Endothelial cell (in vitro differentiated cells): ENCODE measurements at regions not wholly inside any gene's neighbourhood (a gene's known extent, or its start where the extent isn't known, plus 50 kb on each side); places are given as distances from the start of the nearest gene placed in this dataset.

Experiments used
- DNase-seq: peaks from one replicate; pipeline ENCODE4 v3.0.0; 2021; ENCODE audit warnings: low spot score
- H3K27ac Mint-ChIP-seq: one replicate; pipeline ENCODE4 v1.8.0; 2021; ENCODE audit warnings: mixed read lengths, inconsistent platforms; ENCODE audit not compliant: unreplicated experiment
- H3K27me3 Mint-ChIP-seq: one replicate; pipeline ENCODE4 v1.8.0; 2021; ENCODE audit warnings: mild to moderate bottlenecking, moderate library complexity, mixed read lengths, inconsistent platforms; ENCODE audit not compliant: unreplicated experiment
- H3K36me3 Mint-ChIP-seq: one replicate; pipeline ENCODE4 v1.8.0; 2021; ENCODE audit warnings: mild to moderate bottlenecking, low read depth, mixed read lengths, inconsistent platforms; ENCODE audit not compliant: unreplicated experiment
- H3K4me1 Mint-ChIP-seq: one replicate; pipeline ENCODE4 v1.8.0; 2021; ENCODE audit warnings: mild to moderate bottlenecking, mixed read lengths, inconsistent platforms; ENCODE audit not compliant: unreplicated experiment
- H3K4me3 Mint-ChIP-seq: one replicate; pipeline ENCODE4 v1.8.0; 2021; ENCODE audit warnings: mild to moderate bottlenecking, mixed read lengths, inconsistent platforms; ENCODE audit not compliant: unreplicated experiment
- H3K9me3 Mint-ChIP-seq: one replicate; pipeline ENCODE4 v1.8.0; 2021; ENCODE audit warnings: mixed read lengths, inconsistent platforms; ENCODE audit not compliant: unreplicated experiment
- CTCF ChIP-seq: fragments of 200-600 bp; sonication (generic); IDR thresholded peaks from one replicate; pipeline ENCODE4 v1.5.0; 2021; ENCODE audit warnings: antibody characterized with exemption; ENCODE audit not compliant: unreplicated experiment

DNA sequence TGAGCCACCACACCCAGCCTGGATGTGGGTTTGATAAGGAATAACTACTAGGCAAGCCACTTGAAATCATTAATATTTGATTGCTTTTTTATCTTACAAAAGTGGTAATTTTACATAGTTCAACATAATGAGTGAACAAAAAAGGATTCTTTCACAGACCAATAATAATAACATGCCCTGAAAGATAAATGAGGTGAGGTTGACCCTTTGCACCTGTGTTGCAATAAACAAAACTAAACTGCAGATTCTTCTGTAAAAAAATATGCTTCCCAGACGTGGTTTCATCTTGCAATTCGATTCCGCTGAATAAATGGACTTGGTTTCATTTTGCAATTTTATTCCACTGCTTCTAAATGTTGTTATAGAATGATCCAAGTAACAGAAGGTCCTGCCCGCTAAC, 1514.9 kb upstream of the TMEM132C start:
- H3K4me1 Mint-ChIP-seq, result no peaks in the 10 kb centered on the region
- peaks cover 22% of the 10 kb centered on the region for H3K9me3 Mint-ChIP-seq
- no peaks in the 10 kb centered on the region for H3K27me3 Mint-ChIP-seq
- no peak for DNase-seq
- H3K36me3 Mint-ChIP-seq, result no peaks in the 10 kb centered on the region
- H3K27ac Mint-ChIP-seq, result no peak overlapping the region
- H3K4me3 Mint-ChIP-seq, result no peak overlapping the region
- TF ChIP-seq CTCF, result no peak

GRCh38 chr12:126757326-126757725, 1509.6 kb upstream of the TMEM132C start:
- peaks cover 1% of the 10 kb centered on the region for H3K36me3 Mint-ChIP-seq
- H3K9me3 Mint-ChIP-seq, result peaks cover 37% of the 10 kb centered on the region
- no peaks in the 10 kb centered on the region for H3K27me3 Mint-ChIP-seq

GRCh38 chr12:126760092-126760491, 1506.9 kb upstream of the TMEM132C start:
- peaks cover 7% of the 10 kb centered on the region for H3K27me3 Mint-ChIP-seq
- H3K27ac Mint-ChIP-seq, result no peak overlapping the region
- H3K9me3 Mint-ChIP-seq, result peaks cover 44% of the 10 kb centered on the region
- no peak for DNase-seq
- H3K4me1 Mint-ChIP-seq, result no peaks in the 10 kb centered on the region
- no peak for TF ChIP-seq CTCF
- H3K4me3 Mint-ChIP-seq, result no peak overlapping the region
- peaks cover 6% of the 10 kb centered on the region for H3K36me3 Mint-ChIP-seq

More at GRCh38 chr12:126757326-126757725, 1509.6 kb upstream of the TMEM132C start:
- Mint-ChIP-seq H3K4me3 (no peak overlapping the region), H3K4me1 (no peaks in the 10 kb centered on the region), H3K27ac (no peak overlapping the region)
- DNase-seq, result no peak
- no peak for TF ChIP-seq CTCF

DNA sequence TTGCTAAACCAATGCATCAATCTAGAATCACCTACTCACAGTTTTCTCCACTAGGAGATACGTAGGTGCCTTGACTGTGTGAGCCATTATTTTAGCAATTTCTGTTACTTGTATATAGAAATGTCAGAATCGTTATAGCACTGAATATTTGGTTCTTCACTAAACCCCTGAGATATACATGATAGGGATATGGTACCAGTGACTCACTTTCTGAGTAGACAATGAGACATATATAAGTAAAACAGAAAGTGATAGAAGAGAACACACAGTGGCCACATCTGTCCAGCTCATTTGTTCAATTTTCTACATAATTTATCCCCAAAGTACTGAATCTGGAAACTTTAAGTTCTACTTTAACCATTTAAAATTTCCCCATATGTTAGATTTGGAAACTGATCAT, 1505.5 kb upstream of the TMEM132C start:
- Mint-ChIP-seq H3K4me1 (no peaks in the 10 kb centered on the region), H3K9me3 (peaks cover 46% of the 10 kb centered on the region), H3K36me3 (peaks cover 6% of the 10 kb centered on the region), H3K4me3 (no peak overlapping the region), H3K27ac (no peak overlapping the region), H3K27me3 (peaks cover 7% of the 10 kb centered on the region)
- no peak for DNase-seq
- TF ChIP-seq CTCF, result no peak

- peaks cover 47% of the 10 kb centered on the region for H3K9me3 Mint-ChIP-seq
- DNase-seq, result no peak
- peaks cover 9% of the 10 kb centered on the region for H3K27me3 Mint-ChIP-seq
- H3K27ac Mint-ChIP-seq, result no peak overlapping the region
- no peaks in the 10 kb centered on the region for H3K4me1 Mint-ChIP-seq
- H3K36me3 Mint-ChIP-seq, result peaks cover 6% of the 10 kb centered on the region
- H3K4me3 Mint-ChIP-seq, result no peak overlapping the region
- TF ChIP-seq CTCF, result no peak
Measured at GRCh38 chr12:126762150-126762549, 1504.8 kb upstream of the TMEM132C start.
